GM18858 (cell line): ENCODE measurements at regions not wholly inside any gene's neighbourhood (a gene's known extent, or its start where the extent isn't known, plus 50 kb on each side); places are given as distances from the start of the nearest gene placed in this dataset.

Experiments used
- ATAC-seq: cut with Tn5 transposase; IDR thresholded peaks from one replicate; pipeline ENCODE4 v1.9.1; 2021; ENCODE audit not compliant: unreplicated experiment

- no peak for ATAC-seq
Observed at GRCh38 chr4:67051000-67051789, 494.1 kb downstream of the CENPC start.

GRCh38 chr4:67049446-67049845 lies 495.9 kb downstream of the CENPC start:
- no peak for ATAC-seq

DNA sequence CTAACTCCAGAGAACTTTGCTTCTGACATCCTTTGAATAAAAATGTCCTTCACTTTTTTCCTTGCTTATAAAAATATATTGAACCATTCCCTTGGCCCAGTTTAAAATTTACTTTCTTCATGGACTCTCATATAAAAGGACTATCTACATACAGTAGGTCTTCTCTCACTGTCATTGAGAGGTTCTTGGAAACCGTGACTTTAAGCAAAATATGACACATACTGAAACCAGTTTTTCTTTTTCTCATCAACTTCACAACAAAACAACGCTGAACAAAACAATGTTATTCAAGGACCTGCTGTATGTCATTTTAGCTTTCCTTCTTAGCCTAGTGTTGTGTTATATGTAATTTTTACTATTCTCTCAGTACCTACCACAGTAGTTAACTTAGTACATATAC lies 496.8 kb downstream of the CENPC start:
- peak; percentile 35 for ATAC-seq

- no peak for ATAC-seq
Observed at GRCh38 chr4:67040315-67040714, 505.0 kb downstream of the CENPC start.

DNA sequence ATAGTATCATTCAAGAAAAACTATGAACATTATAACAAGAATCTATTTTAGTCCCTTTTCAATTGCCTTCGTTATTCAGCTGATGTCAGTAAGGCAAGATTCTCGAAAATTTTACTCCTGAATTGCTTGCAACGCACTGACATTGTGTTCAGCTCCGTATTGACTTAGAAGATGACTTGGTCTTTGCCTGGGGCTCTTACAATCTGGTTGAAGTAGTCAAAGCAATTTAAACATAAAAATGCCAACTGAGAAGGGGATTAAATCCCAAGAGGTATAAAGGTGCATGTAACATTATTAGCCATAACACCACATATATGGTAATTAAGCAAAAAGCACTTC lies 507.1 kb downstream of the CENPC start:
- ATAC-seq, result no peak

- no peak for ATAC-seq
Observed at GRCh38 chr4:67037504-67038227, 507.6 kb downstream of the CENPC start.

DNA sequence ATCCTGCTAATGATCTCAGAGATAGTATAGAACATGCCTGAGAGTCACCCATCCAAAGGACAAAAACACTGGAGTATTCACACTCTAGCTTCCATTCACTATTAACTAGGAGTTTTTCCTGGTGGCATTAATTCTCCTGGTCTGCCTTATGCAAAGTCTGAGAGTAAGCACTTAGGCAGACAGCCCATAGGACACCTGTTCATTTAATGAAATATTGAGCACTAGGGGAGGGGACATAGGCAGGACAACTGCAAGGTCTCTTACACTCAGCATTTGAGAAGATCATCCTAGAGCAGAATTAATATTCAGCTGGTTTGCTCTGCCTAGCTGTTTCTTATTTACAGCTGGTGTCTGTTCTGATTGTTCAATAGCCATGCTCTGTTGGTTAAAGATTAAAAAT lies 508.5 kb downstream of the CENPC start:
- no peak for ATAC-seq

- no peak for ATAC-seq
Observed at GRCh38 chr4:67035986-67036385, 509.3 kb downstream of the CENPC start.

GRCh38 chr4:67035501-67035900 lies 509.8 kb downstream of the CENPC start:
- no peak for ATAC-seq

DNA sequence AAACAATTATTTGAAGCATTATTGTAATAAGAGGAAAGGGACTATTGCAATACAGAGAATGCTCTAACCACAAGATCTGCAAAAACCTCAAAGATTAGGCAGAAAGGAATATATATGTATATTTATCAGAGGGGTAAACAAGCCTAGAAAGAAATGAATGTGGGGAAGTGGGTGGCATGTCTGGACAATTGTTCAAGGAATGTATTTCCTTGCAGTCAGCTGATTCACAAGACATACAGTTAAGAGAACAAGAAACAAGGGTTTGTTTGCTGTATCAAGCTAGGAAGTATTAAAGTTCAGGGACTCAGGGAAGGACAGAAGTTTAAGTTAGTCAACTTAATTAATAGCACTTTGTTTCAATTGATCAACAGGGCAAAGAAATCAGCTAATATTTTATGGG lies 514.7 kb downstream of the CENPC start:
- no peak for ATAC-seq

DNA sequence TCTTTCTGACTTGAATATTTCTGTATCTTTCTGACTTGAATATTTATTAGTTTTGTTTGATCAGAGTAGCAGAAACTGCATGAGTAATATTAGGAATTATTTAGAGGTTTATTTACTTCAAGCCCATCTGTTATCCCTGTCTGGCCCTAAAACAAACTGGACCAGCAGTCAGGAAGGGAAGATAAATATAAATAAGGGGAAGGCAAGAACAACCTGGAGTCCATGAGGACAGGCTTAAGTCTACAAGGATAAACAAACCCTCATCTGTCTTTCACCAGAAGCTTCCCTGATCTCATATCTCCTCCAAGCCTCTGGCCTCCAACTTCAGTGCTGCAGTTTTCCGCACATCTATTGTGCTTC lies 524.9 kb downstream of the CENPC start:
- no peak for ATAC-seq

DNA sequence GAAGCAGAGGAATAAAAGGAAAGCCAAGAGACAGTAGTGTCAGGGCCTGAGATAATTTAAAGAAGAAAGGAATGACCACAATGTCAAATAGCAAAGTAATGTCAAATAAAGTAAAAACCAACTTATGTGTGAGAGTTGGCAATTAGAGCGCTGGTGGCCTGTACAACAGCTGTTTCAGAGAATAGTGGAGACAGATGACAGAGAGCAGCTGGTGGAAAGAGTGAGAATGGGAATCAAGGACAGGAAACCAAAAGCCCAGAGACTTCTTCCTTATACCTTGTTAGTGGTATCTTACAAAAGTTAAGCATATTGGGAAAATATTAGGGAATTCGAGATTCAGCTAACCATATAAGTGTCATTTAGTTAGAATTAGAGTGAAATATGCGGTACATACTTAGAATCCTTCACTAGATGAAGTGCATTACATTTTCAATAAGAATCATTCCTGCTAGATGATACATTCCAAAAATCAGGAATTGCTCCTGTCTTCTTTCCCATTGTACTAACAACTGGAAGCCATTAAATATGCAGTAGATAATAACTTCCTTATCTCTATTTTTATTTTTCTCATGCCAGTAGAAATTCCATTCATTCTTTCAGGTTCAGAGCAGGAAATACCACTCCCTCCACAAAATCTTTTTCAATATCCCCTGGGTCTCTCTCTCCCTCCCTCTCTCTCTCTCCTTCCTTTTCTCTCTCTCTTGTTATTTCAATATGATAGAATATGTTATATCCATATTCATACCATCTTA lies 525.4 kb downstream of the CENPC start:
- ATAC-seq, result no peak

GRCh38 chr4:67014592-67014991 lies 530.7 kb downstream of the CENPC start:
- ATAC-seq, result no peak

DNA sequence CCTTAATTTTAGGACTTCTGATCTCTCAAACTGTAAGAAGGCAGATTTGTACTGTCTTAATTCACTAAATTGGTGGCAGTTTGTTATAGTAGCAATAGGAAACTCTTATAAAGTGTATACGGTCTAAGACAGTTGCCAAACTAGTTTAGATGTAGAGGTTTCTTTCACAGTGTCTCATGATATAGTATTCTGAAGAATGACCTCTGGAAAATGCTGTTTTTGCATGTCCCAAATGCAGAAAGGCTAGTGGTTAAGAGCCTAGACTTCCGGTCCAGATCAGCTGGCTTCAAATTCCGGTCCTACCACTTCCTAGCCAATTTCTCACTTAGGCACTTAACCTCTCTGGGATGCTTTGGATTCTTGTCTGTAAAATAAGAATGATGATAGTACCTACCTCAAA lies 538.5 kb downstream of the CENPC start:
- ATAC-seq, result no peak

DNA sequence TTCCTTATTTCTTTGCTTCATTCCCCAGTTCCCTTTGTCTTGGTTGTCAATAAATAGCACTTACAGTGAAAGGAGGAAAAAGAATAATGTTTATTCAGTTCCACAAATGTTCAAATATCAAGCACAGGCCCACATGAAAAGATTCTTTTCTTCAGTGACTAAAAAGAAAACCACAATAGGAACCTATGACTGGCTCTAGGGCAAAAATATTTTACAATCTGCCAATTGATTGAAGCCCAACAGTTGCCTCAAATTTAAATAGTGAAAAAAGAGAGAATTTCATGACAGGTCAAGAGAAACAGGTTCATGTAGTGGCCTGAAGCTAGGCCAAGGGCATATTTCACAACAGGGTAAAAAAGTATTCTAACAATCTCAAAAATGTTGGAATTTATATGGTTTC lies 553.8 kb downstream of the CENPC start:
- no peak for ATAC-seq

- ATAC-seq, result no peak
Observed at GRCh38 chr4:66974665-66975064, 570.6 kb downstream of the CENPC start.

GRCh38 chr4:66972087-66972486 lies 573.2 kb downstream of the CENPC start:
- no peak for ATAC-seq

GRCh38 chr4:66964467-66964866 lies 580.8 kb downstream of the CENPC start:
- ATAC-seq, result no peak

GRCh38 chr4:66963084-66963483 lies 582.2 kb downstream of the CENPC start:
- no peak for ATAC-seq

DNA sequence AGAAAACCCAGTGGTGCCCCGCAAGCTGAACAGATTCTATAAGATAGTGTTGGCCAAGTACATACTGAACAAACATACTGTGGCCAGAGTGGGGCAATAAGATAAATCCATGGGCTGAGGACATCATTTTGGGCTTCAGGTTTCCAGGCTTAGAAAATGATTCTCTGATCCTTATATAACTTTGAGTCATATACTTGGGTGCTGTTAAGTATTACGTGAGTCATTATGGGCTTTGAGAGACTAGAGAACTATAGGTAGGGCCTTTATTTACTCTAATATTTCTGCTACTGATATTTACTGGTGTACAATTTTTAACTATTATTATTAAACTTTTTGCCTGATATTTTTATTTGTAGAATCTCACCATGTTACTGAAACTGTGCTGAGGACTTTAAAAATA lies 586.1 kb downstream of the CENPC start:
- ATAC-seq, result no peak

- no peak for ATAC-seq
Observed at GRCh38 chr4:66956852-66957251, 588.5 kb downstream of the CENPC start.

GRCh38 chr4:66956426-66956825 lies 588.9 kb downstream of the CENPC start:
- ATAC-seq, result no peak
